ENCODE measurements at regions not wholly inside any gene's neighbourhood (a gene's known extent, or its start where the extent isn't known, plus 50 kb on each side); places are given as distances from the start of the nearest gene placed in this dataset.

DNA sequence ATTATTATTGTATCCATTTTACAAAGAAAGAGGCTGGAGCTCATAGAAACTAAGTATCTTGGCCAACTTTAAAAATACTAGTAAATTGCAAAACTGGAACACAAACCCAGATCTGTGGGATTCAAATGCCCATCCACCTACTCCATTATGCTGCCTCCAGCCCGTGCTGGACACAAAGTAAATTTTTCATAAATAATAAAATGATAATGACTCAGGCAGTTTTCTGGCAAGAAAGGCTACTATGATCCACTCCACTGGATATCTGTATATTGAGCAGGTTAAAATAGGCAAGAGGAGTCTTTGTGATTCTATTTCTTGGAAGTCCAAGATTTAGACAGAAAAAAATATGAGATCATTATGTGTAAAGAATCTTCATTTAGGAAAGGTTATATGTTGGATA, 138.3 kb upstream of the DUSP10 start:
- no peak for TF ChIP-seq CTCF (IDR thresholded peaks at IDR 0.05; ENCODE audit: unreplicated experiment)
- CTCF ChIA-PET, result no interaction called here
- no peaks in the 10 kb centered on the region for H3K36me3 Mint-ChIP-seq (ENCODE audit: insufficient read depth, unreplicated experiment)
- no peak overlapping the region for H3K27ac Mint-ChIP-seq (ENCODE audit: unreplicated experiment)
- no peaks in the 10 kb centered on the region for H3K9me3 Mint-ChIP-seq (ENCODE audit: low read depth, unreplicated experiment)
- peaks cover 10% of the 10 kb centered on the region for H3K4me1 Mint-ChIP-seq (ENCODE audit: low read depth, unreplicated experiment)
- DNase-seq, result no peak
- H3K4me3 Mint-ChIP-seq (ENCODE audit: low read depth, unreplicated experiment), result no peak overlapping the region
- no peaks in the 10 kb centered on the region for H3K27me3 Mint-ChIP-seq (ENCODE audit: unreplicated experiment)
- BruUV-seq (replicated peaks), result no TSS peak
- intact Hi-C loops (cut with micrococcal nuclease; ENCODE audit: unreplicated experiment), result no loop called here

DNA sequence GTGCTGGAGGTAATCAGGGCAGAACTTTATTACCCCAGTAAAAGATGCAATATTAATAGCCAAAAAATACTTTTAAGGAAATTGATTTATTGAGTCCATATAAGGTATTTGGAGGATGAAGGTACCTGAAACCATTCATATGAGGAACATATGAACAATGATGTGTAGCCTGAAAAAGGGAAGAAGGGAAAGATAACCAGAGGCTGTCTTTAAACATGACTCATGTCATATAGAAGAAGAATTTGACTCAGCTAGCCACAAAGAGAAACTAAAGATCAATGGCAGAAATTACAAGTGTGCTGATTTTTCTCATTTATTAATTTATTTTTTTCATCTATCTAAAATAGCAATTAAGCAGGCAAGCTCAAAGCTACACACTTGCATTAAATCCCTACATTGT, 136.2 kb upstream of the DUSP10 start:
- no peak overlapping the region for H3K27ac Mint-ChIP-seq (ENCODE audit: unreplicated experiment)

DNA sequence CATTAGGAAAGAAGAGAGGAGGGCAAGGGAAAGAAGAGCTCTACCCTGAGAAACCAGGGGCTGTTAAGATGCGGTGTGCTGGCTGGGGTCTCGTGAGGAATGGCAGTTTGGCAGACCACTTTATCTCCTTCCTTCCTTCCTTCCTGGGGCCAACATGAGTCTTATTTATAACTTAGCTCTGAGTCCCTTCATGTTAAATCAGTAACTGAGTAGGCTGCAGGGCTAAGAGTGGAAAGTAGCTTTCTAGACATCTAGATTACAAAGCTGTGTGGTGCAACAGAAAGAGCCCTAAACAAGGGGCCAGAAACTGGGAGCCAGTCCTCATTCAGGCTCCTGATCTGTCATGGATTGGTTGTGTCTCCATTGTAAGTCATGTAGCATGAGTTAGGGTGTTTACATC, 135.4 kb upstream of the DUSP10 start:
- intact Hi-C loops (cut with micrococcal nuclease; ENCODE audit: unreplicated experiment), result no loop called here
- Mint-ChIP-seq H3K4me1 (ENCODE audit: low read depth, unreplicated experiment) (peaks cover 21% of the 10 kb centered on the region), H3K36me3 (ENCODE audit: insufficient read depth, unreplicated experiment) (no peaks in the 10 kb centered on the region), H3K4me3 (ENCODE audit: low read depth, unreplicated experiment) (no peak overlapping the region), H3K9me3 (ENCODE audit: low read depth, unreplicated experiment) (no peaks in the 10 kb centered on the region), H3K27ac (ENCODE audit: unreplicated experiment) (no peak overlapping the region), H3K27me3 (ENCODE audit: unreplicated experiment) (no peaks in the 10 kb centered on the region)
- no peak for DNase-seq
- no TSS peak for BruUV-seq (replicated peaks)
- TF ChIP-seq CTCF (IDR thresholded peaks at IDR 0.05; ENCODE audit: unreplicated experiment), result no peak
- CTCF ChIA-PET, result interaction anchor here (0.6 to 1.4 kb wide), 3 partner anchors 9 to 144 kb away, joined by 3 read pairs; no protein-coding TSS in a partner anchor

More for the DNA sequence above, 136.2 kb upstream of the DUSP10 start:
- Mint-ChIP-seq H3K9me3 (ENCODE audit: low read depth, unreplicated experiment) (no peaks in the 10 kb centered on the region), H3K4me3 (ENCODE audit: low read depth, unreplicated experiment) (no peak overlapping the region), H3K36me3 (ENCODE audit: insufficient read depth, unreplicated experiment) (no peaks in the 10 kb centered on the region), H3K27me3 (ENCODE audit: unreplicated experiment) (no peaks in the 10 kb centered on the region), H3K4me1 (ENCODE audit: low read depth, unreplicated experiment) (peaks cover 21% of the 10 kb centered on the region)
- CTCF ChIA-PET, result interaction anchor here (1.6 kb wide), 1 partner anchor 9 kb away, joined by 5 read pairs; no protein-coding TSS in a partner anchor
- no peak for TF ChIP-seq CTCF (IDR thresholded peaks at IDR 0.05; ENCODE audit: unreplicated experiment)
- no peak for DNase-seq
- BruUV-seq (replicated peaks), result no TSS peak
- intact Hi-C loops (cut with micrococcal nuclease; ENCODE audit: unreplicated experiment), result no loop called here

- no peak overlapping the region for H3K27ac Mint-ChIP-seq (ENCODE audit: unreplicated experiment)
- H3K4me1 Mint-ChIP-seq (ENCODE audit: low read depth, unreplicated experiment), result peaks cover 12% of the 10 kb centered on the region
- intact Hi-C loops (cut with micrococcal nuclease; ENCODE audit: unreplicated experiment), result no loop called here
- TF ChIP-seq CTCF (IDR thresholded peaks at IDR 0.05; ENCODE audit: unreplicated experiment), result no peak
- no peaks in the 10 kb centered on the region for H3K36me3 Mint-ChIP-seq (ENCODE audit: insufficient read depth, unreplicated experiment)
- DNase-seq, result no peak
- BruUV-seq (replicated peaks), result no TSS peak
- no peaks in the 10 kb centered on the region for H3K9me3 Mint-ChIP-seq (ENCODE audit: low read depth, unreplicated experiment)
- no peak overlapping the region for H3K4me3 Mint-ChIP-seq (ENCODE audit: low read depth, unreplicated experiment)
- no peaks in the 10 kb centered on the region for H3K27me3 Mint-ChIP-seq (ENCODE audit: unreplicated experiment)
- CTCF ChIA-PET, result interaction anchor here (0.6 kb wide), 2 partner anchors 221 to 458 kb away, joined by 4 to 5 read pairs; no protein-coding TSS in a partner anchor
Measured at GRCh38 chr1:221875004-221875330, 133.1 kb upstream of the DUSP10 start.

All from Calu3 (cell line).